Dendritic cell treated with granulocyte-macrophage colony-stimulating factor and Interleukin-4, amounts not matched to agents 40 ng/mL and 50 ng/mL, for 4 days (primary cell): ENCODE measurements at regions not wholly inside any gene's neighbourhood (a gene's known extent, or its start where the extent isn't known, plus 50 kb on each side); places are given as distances from the start of the nearest gene placed in this dataset.

Source experiments
- H3K27ac Mint-ChIP-seq: one replicate; pipeline ENCODE4 v1.8.0; 2022; ENCODE audit warnings: mild to moderate bottlenecking, mixed read lengths
- H3K27me3 Mint-ChIP-seq: one replicate; pipeline ENCODE4 v1.8.0; 2022; ENCODE audit warnings: mild to moderate bottlenecking, mixed read lengths
- H3K36me3 Mint-ChIP-seq: one replicate; pipeline ENCODE4 v1.8.0; 2022; ENCODE audit warnings: low read depth, mixed read lengths
- H3K4me1 Mint-ChIP-seq: one replicate; pipeline ENCODE4 v1.8.0; 2022; ENCODE audit warnings: low read depth, mixed read lengths
- H3K4me3 Mint-ChIP-seq: one replicate; pipeline ENCODE4 v1.8.0; 2022; ENCODE audit warnings: mild to moderate bottlenecking, moderate library complexity, mixed read lengths
- H3K9me3 Mint-ChIP-seq: one replicate; pipeline ENCODE4 v1.8.0; 2022; ENCODE audit warnings: mixed read lengths
- intact Hi-C: fragments of 100-400 bp; cut with micrococcal nuclease; formaldehyde crosslinking; loops from one replicate; pipeline ENCODE4 v1.15.0; 2022

DNA sequence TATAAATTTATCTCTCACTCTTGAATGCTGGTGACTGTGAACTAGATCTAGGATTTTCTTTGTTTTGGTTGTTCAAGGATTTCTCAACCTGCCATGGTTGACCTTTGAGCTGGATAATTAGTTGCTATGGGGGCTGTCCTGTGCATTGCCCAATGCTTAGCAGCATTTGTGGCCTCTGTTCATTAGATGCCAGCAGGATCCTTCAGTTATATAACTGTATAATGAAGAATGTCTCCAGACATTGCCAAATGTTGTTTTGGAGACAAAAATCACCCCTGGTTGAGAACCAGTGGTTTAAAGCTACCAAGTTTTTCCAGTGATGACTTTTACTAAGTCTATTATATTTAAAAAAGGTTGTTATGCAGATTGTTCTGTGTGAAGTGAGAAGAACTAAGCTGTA, 147.9 kb upstream of the STXBP6 start:
- intact Hi-C loops = no loop called here
- no peaks in the 10 kb centered on the region for H3K27me3 Mint-ChIP-seq

GRCh38 chr14:25180221-25180620, 130.3 kb upstream of the STXBP6 start:
- intact Hi-C loops = no loop called here
- Mint-ChIP-seq H3K4me3 (no peak overlapping the region), H3K4me1 (no peaks in the 10 kb centered on the region), H3K36me3 (no peaks in the 10 kb centered on the region), H3K27ac (no peak overlapping the region), H3K9me3 (peaks cover 17% of the 10 kb centered on the region), H3K27me3 (peaks cover 4% of the 10 kb centered on the region)

More for the DNA sequence above, 147.9 kb upstream of the STXBP6 start:
- no peaks in the 10 kb centered on the region for H3K4me1 Mint-ChIP-seq
- H3K9me3 Mint-ChIP-seq = peaks cover 28% of the 10 kb centered on the region
- no peak overlapping the region for H3K27ac Mint-ChIP-seq
- H3K36me3 Mint-ChIP-seq = no peaks in the 10 kb centered on the region
- H3K4me3 Mint-ChIP-seq = no peak overlapping the region

DNA sequence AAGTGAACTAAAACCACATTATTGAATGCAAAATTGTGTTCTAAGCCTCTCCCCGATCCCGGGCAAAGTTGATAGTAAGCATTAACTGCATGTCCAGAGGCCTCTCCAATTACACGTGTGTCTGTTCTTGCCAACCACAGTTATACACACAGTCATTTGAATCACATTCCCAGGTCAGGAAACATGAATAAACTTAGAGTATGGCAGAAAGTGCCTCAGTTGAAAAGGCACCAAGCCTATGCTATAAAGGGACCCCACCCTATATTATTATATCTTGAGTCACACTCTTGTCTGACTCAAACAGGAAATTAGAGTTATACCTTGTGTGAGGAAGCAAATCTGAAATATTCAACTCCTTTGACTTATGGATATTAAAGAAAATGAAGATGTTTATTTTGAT, 128.3 kb upstream of the STXBP6 start:
- Mint-ChIP-seq H3K4me1 (no peaks in the 10 kb centered on the region), H3K36me3 (no peaks in the 10 kb centered on the region), H3K4me3 (no peak overlapping the region), H3K27me3 (peaks cover 6% of the 10 kb centered on the region), H3K27ac (no peak overlapping the region), H3K9me3 (no peaks in the 10 kb centered on the region)
- intact Hi-C loops = no loop called here

DNA sequence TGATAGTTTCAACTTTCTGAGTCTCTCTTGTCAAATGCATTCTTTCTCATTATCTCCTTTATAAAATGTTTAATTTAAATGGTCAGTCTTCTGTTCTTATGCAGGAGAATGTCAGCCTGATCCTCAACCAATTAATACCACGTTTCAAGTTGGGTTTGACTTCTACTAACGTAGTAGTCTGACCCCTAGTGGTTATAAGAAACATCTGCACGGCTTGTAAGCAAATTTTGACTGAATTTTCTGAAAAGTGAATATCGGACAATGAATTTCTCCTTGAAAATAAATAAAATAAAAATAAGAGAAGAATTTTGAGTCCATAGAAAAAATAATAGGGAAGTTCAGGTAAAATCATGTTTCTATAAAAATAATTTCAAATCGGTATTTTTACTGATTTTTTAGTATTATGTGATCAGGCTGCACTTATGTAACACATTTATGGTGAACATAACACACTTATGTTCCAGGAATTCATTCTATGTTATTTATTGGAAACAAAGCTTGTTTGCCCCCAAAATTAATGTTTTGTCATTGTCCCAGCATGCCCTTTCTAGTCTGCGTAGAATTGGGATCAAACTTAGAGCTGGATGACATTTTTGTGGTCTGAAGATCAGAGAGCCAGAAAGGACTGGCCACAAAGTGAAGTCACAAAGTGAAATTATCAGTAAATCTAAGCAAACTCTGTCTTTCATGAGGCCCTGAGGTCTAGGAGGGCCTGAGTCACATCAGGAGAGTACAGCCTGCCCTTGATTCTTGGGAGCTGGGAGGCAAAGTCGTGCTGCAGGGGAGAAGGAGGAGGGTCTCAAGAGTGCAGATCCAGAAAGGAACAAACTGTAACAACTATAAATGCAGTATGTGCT, 101.2 kb upstream of the STXBP6 start:
- intact Hi-C loops = loop anchor here (1.0 kb wide), 1 partner anchor 416 kb away; no protein-coding TSS in a partner anchor
- H3K9me3 Mint-ChIP-seq = no peaks in the 10 kb centered on the region
- H3K27ac Mint-ChIP-seq = no peak overlapping the region
- H3K36me3 Mint-ChIP-seq = no peaks in the 10 kb centered on the region
- H3K27me3 Mint-ChIP-seq = peaks cover 10% of the 10 kb centered on the region
- no peak overlapping the region for H3K4me3 Mint-ChIP-seq
- H3K4me1 Mint-ChIP-seq = peaks cover 5% of the 10 kb centered on the region

GRCh38 chr14:25150401-25150800, 100.5 kb upstream of the STXBP6 start:
- Mint-ChIP-seq H3K27ac (no peak overlapping the region), H3K36me3 (no peaks in the 10 kb centered on the region)

GRCh38 chr14:25140411-25140810, 90.5 kb upstream of the STXBP6 start:
- Mint-ChIP-seq H3K4me3 (no peak overlapping the region), H3K4me1 (no peaks in the 10 kb centered on the region), H3K27ac (no peak overlapping the region)

More at GRCh38 chr14:25150401-25150800, 100.5 kb upstream of the STXBP6 start:
- Mint-ChIP-seq H3K9me3 (no peaks in the 10 kb centered on the region), H3K4me3 (no peak overlapping the region), H3K27me3 (peaks cover 10% of the 10 kb centered on the region), H3K4me1 (peaks cover 5% of the 10 kb centered on the region)
- intact Hi-C loops = loop anchor here (1.0 kb wide), 1 partner anchor 415 kb away; no protein-coding TSS in a partner anchor

GRCh38 chr14:25136811-25137210, 86.9 kb upstream of the STXBP6 start:
- intact Hi-C loops = no loop called here
- Mint-ChIP-seq H3K4me1 (peaks cover 8% of the 10 kb centered on the region), H3K9me3 (no peaks in the 10 kb centered on the region), H3K4me3 (no peak overlapping the region), H3K27ac (no peak overlapping the region), H3K27me3 (peaks cover 39% of the 10 kb centered on the region), H3K36me3 (no peaks in the 10 kb centered on the region)

More at GRCh38 chr14:25140411-25140810, 90.5 kb upstream of the STXBP6 start:
- Mint-ChIP-seq H3K36me3 (no peaks in the 10 kb centered on the region), H3K27me3 (peaks cover 9% of the 10 kb centered on the region), H3K9me3 (no peaks in the 10 kb centered on the region)
- intact Hi-C loops = no loop called here

DNA sequence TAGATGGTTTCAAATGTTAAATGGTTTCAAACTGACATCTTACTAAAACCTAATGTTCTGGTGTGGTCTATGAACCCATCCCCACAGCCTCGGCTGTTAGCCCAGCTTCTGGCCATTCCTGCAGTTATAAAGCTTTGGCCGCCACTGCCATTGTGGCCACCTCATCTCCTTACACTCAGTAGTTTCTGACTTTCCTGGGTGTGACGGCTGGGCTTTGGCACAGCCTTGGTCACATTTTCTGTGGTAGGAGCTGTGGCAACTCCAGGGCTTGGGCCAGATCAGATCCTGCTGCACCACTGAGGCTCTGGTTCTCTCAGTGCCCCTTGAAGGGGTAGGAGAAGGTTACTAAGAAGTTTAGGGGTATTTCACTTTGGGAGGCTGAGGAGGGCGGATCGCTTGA, 84.2 kb upstream of the STXBP6 start:
- no peak overlapping the region for H3K4me3 Mint-ChIP-seq
- intact Hi-C loops = no loop called here
- H3K27ac Mint-ChIP-seq = no peak overlapping the region
- H3K27me3 Mint-ChIP-seq = peaks cover 46% of the 10 kb centered on the region
- H3K4me1 Mint-ChIP-seq = peaks cover 8% of the 10 kb centered on the region
- no peaks in the 10 kb centered on the region for H3K9me3 Mint-ChIP-seq
- no peaks in the 10 kb centered on the region for H3K36me3 Mint-ChIP-seq

DNA sequence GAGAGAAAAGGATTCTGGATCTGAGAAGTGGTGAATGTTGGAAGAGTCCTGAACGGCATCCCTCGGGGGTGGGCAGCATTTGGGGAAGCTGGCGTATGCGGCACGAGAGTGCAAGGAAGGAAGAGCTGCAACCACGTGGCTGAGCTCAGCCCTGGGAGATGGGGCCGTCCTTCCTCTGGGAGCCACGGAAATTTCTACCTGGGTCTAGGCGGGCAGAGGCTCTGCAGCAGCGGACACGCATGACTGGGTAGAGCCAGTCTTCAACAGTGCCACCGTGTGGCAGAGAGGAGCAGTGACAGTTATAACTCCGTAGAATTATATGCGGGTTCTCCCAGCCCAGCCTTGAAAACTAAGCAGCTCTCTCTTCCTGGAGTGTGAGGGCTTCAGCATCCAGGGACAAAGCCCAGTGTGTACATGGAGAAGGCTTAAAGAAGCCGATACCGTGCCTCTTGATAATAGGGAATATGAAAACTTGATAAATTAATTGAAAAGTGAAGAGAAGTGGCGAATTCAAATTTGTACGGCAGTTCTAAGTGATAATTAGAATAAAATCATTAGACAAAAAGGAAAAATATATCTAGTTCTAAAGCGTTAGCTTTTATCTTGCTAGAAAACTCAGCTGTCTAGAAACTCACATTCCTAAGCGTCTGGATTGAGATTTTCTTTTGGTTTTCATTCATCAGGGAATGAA, 82.9 kb upstream of the STXBP6 start:
- Mint-ChIP-seq H3K4me1 (peaks cover 8% of the 10 kb centered on the region), H3K27me3 (peaks cover 46% of the 10 kb centered on the region), H3K36me3 (no peaks in the 10 kb centered on the region), H3K4me3 (no peak overlapping the region), H3K9me3 (no peaks in the 10 kb centered on the region), H3K27ac (no peak overlapping the region)
- intact Hi-C loops = loop anchor here (1.0 kb wide), 2 partner anchors 327 to 398 kb away; no protein-coding TSS in a partner anchor

DNA sequence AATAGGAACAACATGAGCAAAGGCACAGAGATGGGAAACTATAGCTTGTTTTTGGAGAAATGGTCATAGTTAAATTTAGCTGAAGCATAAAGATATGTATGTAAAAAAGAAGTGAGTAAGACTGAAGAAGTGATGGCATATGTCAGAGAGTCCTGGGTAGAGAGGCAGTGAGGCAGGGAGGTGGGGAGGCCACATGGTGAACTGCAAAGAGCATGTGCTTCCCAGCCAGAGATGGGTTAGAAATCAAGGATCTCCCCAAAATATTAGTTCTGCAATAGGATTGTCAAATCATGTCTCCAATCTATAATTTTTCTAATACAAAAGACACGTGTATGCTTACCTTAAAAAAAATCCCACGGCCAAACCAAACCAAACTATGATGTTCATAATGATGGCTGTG, 82.1 kb upstream of the STXBP6 start:
- no peak overlapping the region for H3K4me3 Mint-ChIP-seq
- no peaks in the 10 kb centered on the region for H3K9me3 Mint-ChIP-seq
- H3K4me1 Mint-ChIP-seq = peaks cover 8% of the 10 kb centered on the region
- peaks cover 43% of the 10 kb centered on the region for H3K27me3 Mint-ChIP-seq
- no peaks in the 10 kb centered on the region for H3K36me3 Mint-ChIP-seq
- intact Hi-C loops = loop anchor here (1.0 kb wide), 1 partner anchor 326 kb away; no protein-coding TSS in a partner anchor
- H3K27ac Mint-ChIP-seq = no peak overlapping the region

DNA sequence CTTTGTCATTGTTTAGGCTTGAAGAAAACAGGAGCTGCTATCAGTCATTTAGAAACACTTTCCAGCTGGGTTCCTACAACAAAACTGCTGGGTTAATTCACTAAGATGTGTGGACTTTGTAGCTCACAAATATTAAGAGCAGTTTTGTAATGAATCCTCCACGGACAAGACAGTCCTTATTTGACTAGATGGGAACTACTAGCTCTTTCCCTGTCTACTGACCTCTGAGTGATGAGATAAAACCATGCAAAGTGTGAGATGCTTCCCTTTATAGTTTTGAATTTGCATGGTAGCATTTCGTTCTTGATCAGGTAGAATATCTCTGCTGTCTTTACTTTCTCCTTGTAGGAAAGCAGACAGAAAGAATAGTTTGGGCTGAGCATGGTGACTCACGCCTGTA, 72.9 kb upstream of the STXBP6 start:
- intact Hi-C loops = no loop called here
- Mint-ChIP-seq H3K4me1 (peaks cover 6% of the 10 kb centered on the region), H3K27me3 (peaks cover 2% of the 10 kb centered on the region), H3K4me3 (no peak overlapping the region), H3K9me3 (no peaks in the 10 kb centered on the region), H3K27ac (no peak overlapping the region), H3K36me3 (no peaks in the 10 kb centered on the region)

DNA sequence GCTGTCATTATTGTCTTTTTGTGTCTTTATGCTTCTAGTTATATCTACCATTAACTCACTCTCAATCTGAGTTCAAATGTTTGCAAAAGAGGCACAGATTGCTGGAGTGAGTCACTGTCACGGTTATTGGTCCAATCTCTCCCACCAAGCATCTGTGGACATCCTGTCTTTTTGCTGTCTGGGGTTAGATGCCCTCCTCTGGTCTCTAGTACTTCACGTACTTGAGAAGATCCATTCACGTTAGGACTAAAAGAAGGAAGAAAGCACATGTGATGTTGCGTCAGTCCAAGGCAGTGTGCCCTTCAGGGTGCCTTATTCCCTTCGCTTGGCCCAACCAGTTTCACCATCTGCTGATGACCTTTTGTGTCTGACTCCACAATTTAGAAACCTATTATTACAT, 72.3 kb upstream of the STXBP6 start:
- no peaks in the 10 kb centered on the region for H3K36me3 Mint-ChIP-seq
- H3K27ac Mint-ChIP-seq = no peak overlapping the region
- peaks cover 6% of the 10 kb centered on the region for H3K4me1 Mint-ChIP-seq
- intact Hi-C loops = no loop called here
- no peak overlapping the region for H3K4me3 Mint-ChIP-seq
- no peaks in the 10 kb centered on the region for H3K9me3 Mint-ChIP-seq
- peaks cover 5% of the 10 kb centered on the region for H3K27me3 Mint-ChIP-seq

DNA sequence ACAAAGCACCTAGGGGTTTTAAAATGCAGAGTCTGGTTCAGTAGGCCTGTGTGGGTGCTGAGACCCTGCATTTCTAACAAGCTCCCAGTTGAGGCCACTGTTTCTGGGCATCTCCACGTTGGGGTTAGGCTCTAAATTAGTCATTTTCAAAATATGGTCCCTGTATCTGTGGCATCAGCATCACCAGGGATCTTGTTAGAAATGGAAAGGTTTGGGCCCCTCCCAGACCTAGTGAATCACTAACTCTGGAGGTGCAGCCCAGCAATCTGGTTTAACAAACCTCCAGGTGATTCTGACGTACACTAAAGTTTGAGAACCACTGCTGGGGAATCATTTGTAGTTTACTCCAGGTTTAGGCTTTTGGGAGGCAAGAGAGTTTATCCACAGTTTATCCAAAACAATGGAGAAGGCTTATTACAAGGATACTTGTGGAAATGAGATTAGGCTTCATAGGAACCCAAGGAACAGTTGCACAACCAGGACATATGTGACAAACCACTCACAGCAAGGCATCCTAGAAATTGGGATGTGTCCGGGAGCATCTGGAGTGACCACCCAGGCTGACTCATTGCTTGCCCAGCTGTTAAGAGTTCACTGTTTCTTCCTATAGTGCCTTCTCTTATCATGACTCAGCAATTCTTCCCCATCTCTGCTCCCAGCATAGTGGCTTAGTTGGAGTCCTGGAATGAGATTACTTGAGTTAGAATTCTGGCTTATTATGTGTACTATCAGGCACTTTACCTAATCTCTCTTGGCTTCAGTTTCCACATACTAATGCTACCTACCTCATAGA, 71.6 kb upstream of the STXBP6 start:
- Mint-ChIP-seq H3K9me3 (no peaks in the 10 kb centered on the region), H3K27ac (no peak overlapping the region), H3K27me3 (peaks cover 5% of the 10 kb centered on the region), H3K36me3 (no peaks in the 10 kb centered on the region), H3K4me1 (peaks cover 6% of the 10 kb centered on the region), H3K4me3 (no peak overlapping the region)
- intact Hi-C loops = no loop called here

GRCh38 chr14:25120261-25120660, 70.3 kb upstream of the STXBP6 start:
- Mint-ChIP-seq H3K36me3 (no peaks in the 10 kb centered on the region), H3K4me1 (peaks cover 6% of the 10 kb centered on the region), H3K27me3 (peaks cover 6% of the 10 kb centered on the region), H3K4me3 (no peak overlapping the region), H3K27ac (no peak overlapping the region), H3K9me3 (no peaks in the 10 kb centered on the region)
- intact Hi-C loops = no loop called here
